Astrocyte (in vitro differentiated cells and primary cell): ENCODE measurements at regions not wholly inside any gene's neighbourhood (a gene's known extent, or its start where the extent isn't known, plus 50 kb on each side); places are given as distances from the start of the nearest gene placed in this dataset.

Experiments
- DNase-seq: peaks from one replicate; pipeline ENCODE4 v3.0.0-alpha.2; 2010; ENCODE audit warnings: low read depth
- FAIRE-seq: peaks from 2 replicates; lab custom pipeline; 2011; peaks lifted over from hg19 to GRCh38; lab: Jason Lieb, UNC
- H2AFZ ChIP-seq: 2 replicates; pipeline ENCODE4 v1.6.0; 2012; ENCODE audit warnings: low read depth, low read length, inconsistent platforms
- H3K27ac ChIP-seq: 2 replicates; pipeline ENCODE4 v1.5.1; 2011; ENCODE audit warnings: low read depth, low read length, inconsistent platforms
- H3K27me3 ChIP-seq: 2 replicates; pipeline ENCODE4 v1.6.0; 2011; ENCODE audit warnings: low read length, inconsistent platforms; ENCODE audit not compliant: insufficient read depth
- H3K36me3 ChIP-seq: 2 replicates; pipeline ENCODE4 v1.5.1; 2011; ENCODE audit warnings: low read length, inconsistent platforms; ENCODE audit not compliant: insufficient read depth
- H3K4me1 ChIP-seq: 2 replicates; pipeline ENCODE4 v1.5.1; 2011; ENCODE audit warnings: low read length, inconsistent platforms; ENCODE audit not compliant: insufficient read depth
- H3K4me2 ChIP-seq: 2 replicates; pipeline ENCODE4 v1.6.0; 2012; ENCODE audit warnings: low read length, inconsistent platforms
- H3K4me3 ChIP-seq: 2 replicates; pipeline ENCODE4 v1.5.1; 2011; ENCODE audit warnings: low read depth, mild to moderate bottlenecking, low read length, inconsistent platforms; ENCODE audit not compliant: insufficient read depth
- H3K79me2 ChIP-seq: 2 replicates; pipeline ENCODE4 v1.6.0; 2012; ENCODE audit warnings: mild to moderate bottlenecking, low read length, inconsistent platforms; ENCODE audit not compliant: insufficient read depth
- H3K9ac ChIP-seq: 2 replicates; pipeline ENCODE4 v1.6.0; 2012; ENCODE audit warnings: mild to moderate bottlenecking, low read length, inconsistent platforms
- H3K9me3 ChIP-seq: 2 replicates; pipeline ENCODE4 v1.5.1; 2012; ENCODE audit warnings: low read depth, mild to moderate bottlenecking, low read length, inconsistent platforms; ENCODE audit not compliant: insufficient read depth
- H4K20me1 ChIP-seq: 2 replicates; pipeline ENCODE4 v1.6.0; 2012; ENCODE audit warnings: low read length, inconsistent platforms; ENCODE audit not compliant: insufficient read depth
- H3K27ac Mint-ChIP-seq: one replicate; pipeline ENCODE4 v1.8.0; 2021; ENCODE audit warnings: mild to moderate bottlenecking, mixed read lengths; ENCODE audit not compliant: unreplicated experiment
- H3K27me3 Mint-ChIP-seq: one replicate; pipeline ENCODE4 v1.8.0; 2021; ENCODE audit warnings: low read depth, mixed read lengths; ENCODE audit not compliant: unreplicated experiment
- H3K36me3 Mint-ChIP-seq: one replicate; pipeline ENCODE4 v1.8.0; 2021; ENCODE audit warnings: low read depth, mixed read lengths; ENCODE audit not compliant: unreplicated experiment
- H3K4me1 Mint-ChIP-seq: one replicate; pipeline ENCODE4 v1.8.0; 2021; ENCODE audit warnings: low read depth, mixed read lengths; ENCODE audit not compliant: unreplicated experiment
- H3K4me3 Mint-ChIP-seq: one replicate; pipeline ENCODE4 v1.8.0; 2021; ENCODE audit warnings: mild to moderate bottlenecking, moderate library complexity, mixed read lengths; ENCODE audit not compliant: unreplicated experiment
- H3K9me3 Mint-ChIP-seq: one replicate; pipeline ENCODE4 v1.8.0; 2021; ENCODE audit warnings: mild to moderate bottlenecking, mixed read lengths; ENCODE audit not compliant: unreplicated experiment
- CTCF ChIP-seq: IDR thresholded peaks from 2 replicates; pipeline ENCODE4 v1.5.1; 2011; ENCODE audit warnings: low read depth, mild to moderate bottlenecking, inconsistent platforms, low read length, moderate library complexity; ENCODE audit not compliant: insufficient read depth
- EZH2 ChIP-seq: IDR thresholded peaks from 2 replicates; pipeline ENCODE4 v1.6.1; 2012; ENCODE audit warnings: mild to moderate bottlenecking, low read length, inconsistent platforms; ENCODE audit not compliant: insufficient read depth

- Histone ChIP-seq H3K9me3 (no peaks in the 10 kb centered on the region), H4K20me1 (no peaks in the 10 kb centered on the region), H3K9ac (no peak overlapping the region), H3K27ac (no peak overlapping the region), H3K4me2 (no peak overlapping the region), H3K4me1 (no peaks in the 10 kb centered on the region), H3K27me3 (no peaks in the 10 kb centered on the region), H3K4me3 (no peak overlapping the region), H2AFZ (no peak overlapping the region), H3K36me3 (no peaks in the 10 kb centered on the region), H3K79me2 (no peaks in the 10 kb centered on the region)
- TF ChIP-seq CTCF: no peak
- TF ChIP-seq EZH2: no peak
- H3K27me3 Mint-ChIP-seq: no peaks in the 10 kb centered on the region
- no peaks in the 10 kb centered on the region for H3K9me3 Mint-ChIP-seq
- no peaks in the 10 kb centered on the region for H3K4me1 Mint-ChIP-seq
- no peak for DNase-seq
- H3K27ac Mint-ChIP-seq: no peak overlapping the region
- no peak overlapping the region for H3K4me3 Mint-ChIP-seq
- H3K36me3 Mint-ChIP-seq: no peaks in the 10 kb centered on the region
- no peak for FAIRE-seq
Measured at GRCh38 chr2:83462881-83463280, 996.2 kb downstream of the SUCLG1 start.

- TF ChIP-seq CTCF (no peak), EZH2 (no peak)
- Mint-ChIP-seq H3K36me3 (no peaks in the 10 kb centered on the region), H3K27ac (no peak overlapping the region), H3K27me3 (no peaks in the 10 kb centered on the region), H3K4me1 (no peaks in the 10 kb centered on the region), H3K4me3 (no peak overlapping the region), H3K9me3 (no peaks in the 10 kb centered on the region)
- Histone ChIP-seq H3K4me3 (no peak overlapping the region), H3K4me1 (no peaks in the 10 kb centered on the region), H3K79me2 (no peaks in the 10 kb centered on the region), H3K9ac (no peak overlapping the region), H3K27ac (no peak overlapping the region), H3K36me3 (no peaks in the 10 kb centered on the region), H3K9me3 (no peaks in the 10 kb centered on the region), H3K27me3 (no peaks in the 10 kb centered on the region), H2AFZ (no peak overlapping the region), H3K4me2 (no peak overlapping the region), H4K20me1 (no peaks in the 10 kb centered on the region)
- DNase-seq (no peak), FAIRE-seq (no peak)
Measured at GRCh38 chr2:83461135-83461534, 997.9 kb downstream of the SUCLG1 start.

- no peak overlapping the region for H3K9ac ChIP-seq
- no peaks in the 10 kb centered on the region for H3K4me1 Mint-ChIP-seq
- no peak overlapping the region for H2AFZ ChIP-seq
- no peak overlapping the region for H3K4me3 Mint-ChIP-seq
- FAIRE-seq (no peak), DNase-seq (no peak)
- H3K27ac Mint-ChIP-seq: no peak overlapping the region
- no peaks in the 10 kb centered on the region for H3K9me3 Mint-ChIP-seq
- H3K27me3 Mint-ChIP-seq: no peaks in the 10 kb centered on the region
- H3K4me2 ChIP-seq: no peak overlapping the region
- no peaks in the 10 kb centered on the region for H3K9me3 ChIP-seq
- no peaks in the 10 kb centered on the region for H3K36me3 ChIP-seq
- H3K27ac ChIP-seq: no peak overlapping the region
- H3K36me3 Mint-ChIP-seq: no peaks in the 10 kb centered on the region
- H3K79me2 ChIP-seq: no peaks in the 10 kb centered on the region
- no peaks in the 10 kb centered on the region for H4K20me1 ChIP-seq
- TF ChIP-seq CTCF (no peak), EZH2 (no peak)
- no peaks in the 10 kb centered on the region for H3K4me1 ChIP-seq
- H3K27me3 ChIP-seq: no peaks in the 10 kb centered on the region
- H3K4me3 ChIP-seq: no peak overlapping the region
Measured at GRCh38 chr2:83459456-83459855, 999.6 kb downstream of the SUCLG1 start.
